ENCODE measurements at regions not wholly inside any gene's neighbourhood (a gene's known extent, or its start where the extent isn't known, plus 50 kb on each side); places are given as distances from the start of the nearest gene placed in this dataset.
"Not testable (repeated sequence)": the region's sequence is repeated elsewhere in the genome, so short reads cannot be mapped to it uniquely, and the experiment has no call there.

DNA sequence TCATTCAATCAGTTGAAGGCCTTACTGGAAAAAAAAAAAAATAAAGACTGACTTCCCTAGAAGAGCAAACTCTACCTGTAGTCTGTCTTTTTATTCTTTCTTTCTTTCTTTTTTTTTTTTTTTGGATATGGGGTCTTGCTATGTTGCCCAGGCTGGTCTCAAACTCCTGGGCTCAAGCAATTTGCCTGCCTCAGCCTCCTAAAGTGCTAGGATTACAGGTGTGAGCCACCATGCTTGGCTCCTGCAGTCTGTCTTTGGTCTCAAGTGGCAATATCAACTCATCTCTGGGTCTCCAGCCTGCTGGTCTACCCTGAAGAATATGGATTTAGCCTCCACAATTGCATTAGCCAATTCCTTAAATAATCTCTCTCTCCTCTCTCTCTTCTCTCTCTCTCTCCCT, 167.7 kb upstream of the P2RY1 start:
- no peak for DNase-seq (ENCODE audit: low spot score)

DNA sequence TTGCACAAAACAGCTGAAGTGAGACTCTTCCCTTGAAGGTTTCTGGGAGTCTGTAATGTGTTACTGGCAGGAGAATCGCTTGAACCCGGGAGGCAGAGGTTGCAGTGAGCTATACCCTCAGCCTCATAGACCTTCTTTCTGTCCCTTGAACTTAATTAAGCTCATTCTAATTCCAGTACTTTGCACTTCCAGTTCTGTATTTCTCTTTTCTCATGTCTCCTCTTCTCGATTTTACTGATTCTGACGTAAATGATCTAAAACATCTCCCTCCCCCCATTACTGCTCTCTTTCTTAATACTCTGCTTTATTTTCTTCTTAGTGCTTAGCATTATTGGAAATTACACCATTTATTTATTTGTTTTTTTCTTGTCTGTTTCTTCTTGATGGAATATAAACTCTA, 165.4 kb upstream of the P2RY1 start:
- no peak for DNase-seq (ENCODE audit: low spot score)

DNA sequence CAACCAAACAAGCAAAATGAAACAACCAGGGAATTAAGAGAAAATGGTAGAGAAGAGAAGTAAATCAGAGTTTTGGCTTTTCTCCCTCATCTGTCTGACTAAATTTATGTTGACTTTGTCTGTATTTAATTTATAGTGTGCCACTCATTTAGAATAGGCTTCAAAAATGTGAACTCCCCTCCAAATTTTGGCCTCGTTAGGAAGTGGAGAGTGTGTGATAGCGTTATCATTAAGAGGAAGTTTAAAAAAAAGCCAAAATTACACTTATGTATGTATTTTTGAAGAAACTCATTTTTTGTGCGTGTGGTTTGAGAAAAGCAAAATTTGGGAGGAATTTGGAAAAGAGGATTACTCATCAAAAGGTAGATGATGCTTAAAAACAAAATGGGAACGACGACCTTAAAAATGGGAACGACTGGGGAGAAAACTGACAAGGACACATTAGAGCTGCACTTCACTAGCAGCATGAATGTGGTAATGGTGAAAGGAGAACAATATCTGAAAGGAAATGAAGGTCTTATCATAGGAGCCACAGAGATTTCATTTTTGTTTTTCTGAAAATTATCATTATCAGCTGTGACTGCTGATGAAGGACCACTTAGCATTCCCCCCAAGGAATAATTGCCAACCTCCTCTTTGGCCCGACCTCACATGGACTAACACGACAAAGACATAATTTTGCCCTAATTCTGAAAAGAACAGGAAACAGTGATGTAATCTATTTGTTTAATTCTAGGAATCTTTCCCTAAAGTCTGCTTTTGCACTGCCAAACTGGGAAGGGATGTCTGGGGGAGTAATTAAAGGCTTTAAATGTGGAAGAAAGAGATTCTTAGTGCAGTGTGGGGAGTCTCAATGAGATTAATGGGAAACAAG, 163.2 kb upstream of the P2RY1 start:
- no peak for DNase-seq (ENCODE audit: low spot score)

DNA sequence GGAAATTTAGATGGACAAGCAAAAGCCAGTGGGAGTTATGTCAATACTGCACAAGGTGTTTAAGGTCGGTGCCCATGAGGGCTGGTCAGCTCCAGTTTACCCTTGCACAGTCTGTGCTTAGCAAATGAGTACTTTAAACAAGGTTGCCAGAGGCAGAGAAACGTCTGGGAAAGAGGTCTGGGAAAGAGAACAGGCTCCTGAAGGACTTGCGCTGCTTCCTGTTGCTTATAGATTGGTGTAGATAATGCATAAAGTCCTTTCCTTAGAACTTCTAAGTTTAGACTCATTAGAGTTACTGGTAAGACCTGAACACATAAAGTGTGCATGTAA, 162.6 kb upstream of the P2RY1 start:
- DNase-seq (ENCODE audit: low spot score) = no peak

DNA sequence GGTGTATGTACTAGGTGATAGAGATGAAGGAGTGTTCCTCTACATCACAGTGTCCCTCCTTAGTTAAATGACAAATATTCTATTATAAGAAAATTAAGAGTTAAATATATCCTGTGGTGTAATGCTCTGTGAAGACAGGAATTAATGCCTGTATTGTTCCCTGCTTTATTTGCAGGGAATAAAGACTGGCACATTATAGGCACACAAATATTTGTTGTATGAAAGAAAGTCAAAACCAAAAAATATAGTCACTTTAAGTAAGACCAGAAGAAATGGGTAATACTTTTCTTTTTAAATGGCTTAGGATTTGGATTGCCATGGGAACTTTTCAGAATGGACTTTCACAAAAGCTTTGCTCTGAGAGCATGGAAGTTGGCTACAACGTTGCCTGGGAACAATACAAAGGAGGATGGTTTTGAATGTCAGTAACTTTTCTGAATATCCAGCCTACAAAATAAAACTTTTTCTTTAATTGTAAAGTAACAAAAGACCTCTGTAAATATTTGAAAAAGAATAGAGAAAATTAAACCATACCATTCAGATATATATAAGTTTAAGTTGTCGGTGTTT, 158.0 kb upstream of the P2RY1 start:
- no peak for DNase-seq (ENCODE audit: low spot score)

DNA sequence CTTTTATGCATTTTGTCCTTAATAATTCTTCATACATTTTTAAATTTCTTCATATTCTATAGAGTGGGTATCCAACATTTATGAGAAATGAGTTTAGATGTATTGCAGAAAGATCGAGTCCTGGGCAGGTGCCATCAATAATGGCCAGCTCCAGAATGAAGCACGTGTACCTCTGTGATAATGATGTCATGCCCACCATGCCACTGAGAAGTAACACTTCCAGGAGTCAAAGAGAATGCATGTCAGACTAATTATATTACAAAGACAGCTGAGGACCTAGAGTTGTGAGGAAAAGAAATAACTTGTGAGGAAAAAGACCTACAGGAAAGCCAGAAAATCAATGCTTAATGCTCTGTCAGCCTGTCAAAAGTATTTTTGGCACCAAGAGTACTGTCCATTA, 157.4 kb upstream of the P2RY1 start:
- DNase-seq (ENCODE audit: low spot score) = no peak

DNA sequence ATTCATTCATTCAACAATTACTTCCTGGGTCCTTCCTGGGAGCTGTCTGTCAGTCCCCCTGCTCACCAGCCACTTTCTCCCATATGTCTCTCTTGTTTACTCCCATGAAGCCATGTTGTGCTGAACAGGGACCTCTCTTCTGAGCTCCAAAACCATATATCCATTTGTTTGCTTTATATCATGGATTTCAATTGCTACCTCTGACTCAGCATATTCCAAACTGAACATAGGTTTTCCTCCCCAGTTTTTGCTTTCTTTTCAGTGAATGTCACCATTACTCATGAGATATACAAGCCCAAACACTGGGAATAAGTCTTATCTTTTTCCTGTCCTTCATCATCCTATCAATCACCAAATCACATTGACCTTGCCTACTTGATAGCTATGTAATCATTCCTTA, 152.5 kb upstream of the P2RY1 start:
- DNase-seq (ENCODE audit: low spot score) = no peak

DNA sequence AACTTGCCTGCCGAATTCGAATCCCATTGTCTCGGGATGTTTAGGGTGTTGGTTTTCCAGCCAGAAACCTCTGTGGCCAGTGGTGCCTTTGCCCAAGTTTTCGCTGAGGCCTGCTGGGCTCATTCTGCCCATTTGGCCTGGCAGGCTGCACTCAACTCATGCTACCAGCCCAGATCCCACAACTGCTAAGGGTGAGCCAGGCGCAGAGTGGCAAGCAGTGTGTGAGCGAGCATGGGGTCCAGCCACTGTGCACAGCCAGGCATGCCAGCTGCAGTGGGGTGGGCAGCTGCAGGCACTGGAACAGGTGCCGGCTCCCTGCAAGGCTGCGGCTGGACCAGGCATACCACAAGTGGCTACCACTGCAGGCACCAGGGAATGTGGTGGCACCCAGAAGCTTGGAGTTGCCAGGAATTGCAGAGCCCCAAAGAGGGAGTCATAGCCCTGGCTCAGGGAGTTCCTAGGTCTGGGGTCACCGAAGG, 151.4 kb upstream of the P2RY1 start:
- no peak for DNase-seq (ENCODE audit: low spot score)

DNA sequence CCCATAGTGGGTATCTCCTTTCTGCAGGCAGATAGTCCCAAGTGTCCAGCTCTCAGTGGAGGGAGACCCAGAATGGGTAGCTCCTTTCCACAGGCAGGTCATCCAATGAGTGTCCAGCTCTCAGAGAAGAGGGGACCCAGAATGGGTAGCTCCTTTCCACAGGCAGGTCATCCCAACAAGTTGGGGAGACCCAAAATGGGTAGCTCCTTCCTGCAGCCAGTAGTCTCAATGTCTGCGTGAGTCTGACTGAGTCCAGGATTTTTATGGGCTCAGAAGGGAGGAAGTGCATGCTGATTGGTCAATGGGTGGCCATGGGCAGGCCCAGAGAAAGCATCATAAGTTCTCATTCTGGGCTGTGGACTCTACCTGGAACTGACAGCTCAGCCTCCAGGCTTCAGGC, 150.7 kb upstream of the P2RY1 start:
- DNase-seq (ENCODE audit: low spot score) = no peak

DNA sequence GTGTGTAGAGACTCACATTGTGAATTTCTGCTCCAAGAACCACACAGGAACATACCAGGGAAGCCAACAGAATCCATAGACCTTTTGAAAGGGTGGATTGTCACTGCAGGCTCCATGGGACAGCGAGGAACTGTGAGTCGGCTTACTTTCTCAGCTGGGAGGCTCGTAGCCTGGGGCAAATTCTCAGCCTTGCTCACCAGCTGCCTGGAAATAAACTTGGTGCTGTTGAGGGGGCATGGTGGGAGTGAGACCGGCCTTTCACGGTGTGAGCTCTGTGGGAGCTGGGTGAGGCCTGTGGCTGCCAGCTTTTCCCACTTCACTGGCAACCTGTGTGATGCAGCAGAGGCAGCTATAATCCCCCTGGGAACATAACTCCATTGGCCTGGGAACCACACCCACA, 146.6 kb upstream of the P2RY1 start:
- DNase-seq (ENCODE audit: low spot score) = no peak

DNA sequence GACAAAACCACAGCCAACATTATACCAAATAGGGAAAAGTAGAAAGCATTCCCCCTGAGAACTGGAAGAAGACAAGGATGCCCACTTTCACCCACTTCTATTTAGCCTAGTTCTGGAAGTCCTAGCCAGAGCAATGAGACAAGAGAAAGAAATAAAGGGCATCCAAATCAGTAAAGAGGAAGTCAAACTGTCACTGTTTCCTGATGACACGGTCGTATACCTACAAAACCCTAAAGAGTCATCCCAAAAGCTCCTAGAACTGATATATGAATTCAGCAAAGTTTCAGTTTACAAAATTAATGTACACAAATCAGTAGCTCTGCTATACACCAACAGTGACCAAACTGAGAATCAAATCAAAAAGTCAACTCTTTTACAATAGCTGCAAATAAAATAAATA, 142.6 kb upstream of the P2RY1 start:
- DNase-seq (ENCODE audit: low spot score) = not testable (repeated sequence)

DNA sequence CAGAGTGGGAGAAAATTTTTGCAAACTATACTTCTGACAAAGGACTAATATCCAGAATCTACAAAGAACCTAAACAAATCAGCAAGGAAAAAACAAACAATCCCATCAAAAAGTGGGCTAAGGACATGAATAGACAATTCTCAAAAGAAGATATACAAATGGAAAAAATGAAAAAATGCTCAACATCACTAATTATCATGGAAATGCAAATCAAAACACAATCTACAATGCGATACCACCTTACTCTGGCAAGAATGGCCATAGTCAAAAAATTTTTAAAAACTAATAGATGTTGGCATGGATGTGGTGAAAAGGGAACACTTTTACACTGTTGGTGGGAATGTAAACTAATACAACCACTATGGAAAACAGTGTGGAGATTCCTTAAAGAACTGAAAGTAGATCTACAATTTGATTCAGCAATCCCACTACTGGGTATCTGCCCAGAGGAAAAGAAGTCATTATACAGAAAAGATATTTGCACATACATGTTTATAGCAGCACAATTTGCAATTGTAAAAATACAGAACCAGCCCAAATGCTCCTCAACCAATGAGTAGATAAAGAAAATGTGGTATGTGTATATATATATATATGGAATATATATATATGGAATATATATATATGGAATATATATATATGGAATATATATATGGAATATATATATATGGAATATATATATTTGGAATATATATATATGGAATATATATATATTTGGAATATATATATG, 141.2 kb upstream of the P2RY1 start:
- DNase-seq (ENCODE audit: low spot score) = not testable (repeated sequence)

DNA sequence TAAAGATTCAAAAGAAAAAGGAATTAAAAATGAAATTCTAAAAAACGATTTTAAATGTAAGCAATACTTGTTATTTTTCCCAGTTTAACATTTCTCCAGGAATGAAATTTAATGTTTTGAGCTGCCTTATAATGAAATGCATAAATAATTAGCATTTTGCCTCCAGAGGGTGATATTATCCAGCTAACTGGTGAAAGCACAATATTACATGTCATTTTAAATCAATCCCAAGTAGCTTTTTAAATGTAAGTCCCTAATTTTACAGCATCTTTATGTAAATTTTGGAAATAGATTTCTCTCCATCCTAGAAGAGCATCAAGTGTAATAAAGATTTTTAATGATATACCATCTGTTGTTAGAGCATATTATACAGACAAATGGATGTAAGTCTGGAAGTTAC, 139.1 kb upstream of the P2RY1 start:
- DNase-seq (ENCODE audit: low spot score) = no peak

DNA sequence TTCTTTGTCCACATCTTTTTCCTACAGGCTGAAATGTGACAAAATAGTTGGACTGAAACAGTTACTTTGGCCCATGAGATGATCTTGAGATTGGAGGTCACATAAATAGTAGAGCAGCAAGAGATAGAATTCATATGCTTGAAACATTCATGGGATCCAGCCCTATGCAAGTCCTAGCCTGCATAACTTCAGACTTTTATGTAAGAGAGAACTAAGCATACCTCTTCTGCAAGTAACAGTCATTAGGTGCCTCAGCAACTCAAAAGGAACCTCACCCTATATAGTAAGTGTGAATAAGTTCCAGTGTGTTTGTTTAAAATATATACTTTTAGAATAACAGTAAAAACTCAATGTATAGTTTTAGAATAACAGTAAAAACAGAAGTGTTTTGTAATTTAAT, 138.0 kb upstream of the P2RY1 start:
- no peak for DNase-seq (ENCODE audit: low spot score)

DNA sequence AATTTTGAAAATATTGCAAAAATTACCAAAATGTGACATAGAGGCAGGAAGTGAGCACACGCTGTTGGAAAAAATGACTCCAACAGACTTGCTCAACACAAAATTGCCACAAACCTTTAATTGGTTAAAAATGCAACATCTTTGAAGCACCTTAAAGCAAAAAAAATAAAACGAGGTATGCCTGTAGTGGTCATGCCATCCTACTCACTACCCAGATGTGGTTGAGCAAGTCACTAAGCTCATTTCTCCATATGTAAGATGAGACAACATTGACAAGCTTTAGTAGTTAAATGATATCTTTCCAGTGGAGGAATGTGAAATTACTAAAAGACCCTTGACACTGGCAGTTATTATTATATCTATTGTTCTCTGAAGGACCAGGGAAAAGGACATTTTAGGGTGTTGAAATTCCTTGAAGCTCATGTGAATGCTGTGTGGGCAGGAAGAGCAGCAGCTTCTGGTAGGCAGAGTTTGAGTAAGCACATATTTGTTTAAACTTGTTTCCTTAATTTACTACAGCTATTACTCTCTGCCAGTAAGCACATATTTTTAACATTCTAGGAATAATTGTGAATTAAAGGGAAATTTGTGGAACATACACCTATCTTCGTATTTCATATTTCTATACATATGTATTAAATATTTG, 131.6 kb upstream of the P2RY1 start:
- DNase-seq (ENCODE audit: low spot score) = no peak

DNA sequence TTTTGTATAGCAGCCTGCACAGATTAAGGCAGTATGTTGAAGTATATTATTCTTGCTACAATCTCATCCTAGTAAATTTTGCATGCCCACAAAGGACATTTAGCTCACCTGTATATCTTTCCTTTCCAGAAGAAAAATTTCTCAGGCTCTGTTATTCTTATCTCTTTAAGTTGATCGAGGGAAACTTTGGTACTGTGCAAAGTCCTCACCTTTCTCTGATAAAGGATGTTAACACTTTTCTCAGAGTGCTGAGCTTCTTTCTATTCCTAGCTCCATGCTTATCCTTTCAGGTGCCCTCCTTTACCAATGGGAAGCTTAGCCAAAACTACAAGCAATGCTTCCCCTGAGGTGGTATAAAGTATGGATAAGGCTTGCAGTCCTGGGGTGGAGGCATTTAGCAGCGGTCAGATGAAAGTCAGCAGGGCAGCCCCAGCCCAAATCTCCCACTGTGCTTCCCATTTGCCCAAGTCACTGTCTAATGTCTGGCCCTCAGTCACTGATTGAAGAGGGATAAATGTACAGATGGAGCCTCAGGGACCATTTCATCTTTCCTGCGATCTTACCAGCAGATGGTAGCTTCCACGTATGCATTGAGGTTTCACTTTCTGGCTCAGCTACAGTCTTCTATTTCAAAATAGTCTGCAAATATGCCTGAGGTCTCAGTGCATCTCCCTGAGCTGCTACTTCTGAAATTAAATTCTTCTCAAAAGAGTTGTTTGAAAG, 127.8 kb upstream of the P2RY1 start:
- no peak for DNase-seq (ENCODE audit: low spot score)

DNA sequence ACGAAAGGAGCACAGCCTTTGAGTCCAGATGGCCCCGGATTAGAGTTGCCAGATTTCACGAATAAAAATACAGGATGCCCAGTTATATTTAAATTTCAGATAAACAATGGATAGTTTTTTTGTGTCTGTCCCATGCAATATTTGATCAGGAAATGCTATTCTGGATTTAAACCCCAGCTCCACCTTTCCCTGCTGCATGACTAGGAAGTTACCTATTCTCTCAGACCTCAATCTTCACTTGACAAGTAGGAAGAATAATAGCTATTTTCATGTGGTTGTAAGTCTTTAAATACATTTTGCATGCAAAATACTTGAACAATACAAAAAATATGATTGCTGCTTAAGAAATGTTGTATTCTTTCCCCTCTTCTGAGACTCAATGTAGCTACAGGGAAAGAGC, 125.3 kb upstream of the P2RY1 start:
- DNase-seq (ENCODE audit: low spot score) = no peak

DNA sequence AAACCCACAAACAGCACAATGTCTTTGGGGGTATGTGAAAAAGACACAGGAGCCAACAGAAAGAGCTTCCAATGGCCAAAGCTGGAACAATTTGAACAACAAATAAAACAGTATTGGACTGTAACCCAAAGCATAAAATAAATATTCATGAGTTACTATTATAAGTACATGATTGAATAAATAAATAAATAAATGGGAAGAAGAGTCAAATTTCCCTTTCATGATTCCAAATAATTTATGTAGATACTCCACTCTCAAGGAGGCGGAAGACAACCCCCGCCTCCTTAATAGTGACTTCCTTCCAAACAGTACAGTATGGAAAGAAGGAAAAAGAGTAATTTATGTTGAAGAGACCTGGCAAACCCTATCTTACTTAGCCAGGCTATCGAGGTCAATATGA, 124.4 kb upstream of the P2RY1 start:
- no peak for DNase-seq (ENCODE audit: low spot score)

DNA sequence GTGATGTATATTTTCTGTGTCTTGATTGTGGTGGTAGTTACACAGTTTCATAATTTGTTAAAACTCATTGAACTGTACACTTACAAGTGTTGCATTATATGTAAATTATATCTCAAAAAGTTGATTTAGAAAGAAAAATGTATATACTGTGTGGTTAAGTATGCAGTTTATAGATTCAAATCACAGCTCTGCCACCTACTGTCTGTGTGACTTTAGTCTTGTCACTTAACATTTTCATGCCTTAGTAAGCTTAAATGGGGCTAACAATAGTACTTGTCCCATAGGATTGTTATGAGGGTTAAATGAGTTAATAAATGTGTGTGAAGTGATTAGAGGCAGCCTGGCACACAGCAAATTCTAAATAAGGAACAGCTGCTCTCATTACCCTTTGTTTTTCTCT, 120.9 kb upstream of the P2RY1 start:
- no peak for DNase-seq (ENCODE audit: low spot score)

DNA sequence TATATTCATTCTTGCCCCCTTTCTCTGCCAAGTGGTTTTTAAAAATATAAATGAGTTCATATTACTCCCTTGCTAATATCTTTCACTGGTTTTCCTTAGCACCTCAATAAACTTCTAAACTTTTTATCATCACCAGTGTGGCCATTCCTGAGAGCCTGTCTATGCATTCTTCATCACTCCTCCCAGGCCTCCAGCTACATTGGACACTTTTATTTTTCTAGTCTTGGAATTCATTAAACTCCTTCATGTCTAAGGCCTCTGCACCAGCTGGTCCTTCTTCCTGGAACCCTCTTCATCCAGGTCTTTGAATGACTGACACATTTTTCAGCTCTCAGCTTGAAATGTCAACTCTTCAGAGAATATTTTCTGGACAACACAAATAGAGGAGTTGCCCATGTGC, 120.4 kb upstream of the P2RY1 start:
- DNase-seq (ENCODE audit: low spot score) = no peak

DNA sequence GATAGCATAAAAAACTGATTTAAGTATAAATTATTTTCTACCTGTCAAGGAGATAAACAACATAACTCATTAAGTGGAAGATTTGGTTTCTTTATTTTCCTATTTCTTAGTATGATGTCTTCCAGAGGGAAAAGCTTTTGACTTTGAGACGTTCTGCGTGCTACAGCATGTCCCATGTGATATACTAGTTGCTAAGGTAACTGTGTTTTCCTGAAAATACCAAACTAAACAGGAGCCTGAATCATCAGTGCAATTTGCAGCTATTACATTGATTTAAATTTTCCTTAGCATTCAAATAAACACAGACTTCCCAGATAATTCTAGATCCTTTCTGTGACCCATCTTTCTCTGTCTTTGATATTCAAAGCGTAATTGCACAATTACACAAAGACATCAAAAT, 117.7 kb upstream of the P2RY1 start:
- DNase-seq (ENCODE audit: low spot score) = no peak

DNA sequence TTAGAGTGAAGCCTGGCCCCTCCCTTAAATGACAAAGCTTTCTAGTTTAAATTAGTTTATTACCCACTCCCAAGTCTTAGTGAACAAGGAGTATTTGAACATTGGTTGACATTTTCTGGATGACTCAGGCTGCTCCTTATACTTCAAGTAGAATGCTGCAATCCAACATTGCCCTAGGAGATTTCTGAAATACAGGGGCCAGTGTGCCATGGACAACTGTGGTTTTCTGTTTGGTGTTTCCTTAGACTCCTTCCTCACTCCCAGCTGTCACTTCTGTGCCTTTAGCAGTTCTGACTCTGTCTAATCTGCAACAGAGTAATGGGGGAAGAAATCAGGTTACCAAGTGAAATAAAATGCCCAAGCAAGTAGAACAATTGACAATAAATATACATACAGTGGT, 116.1 kb upstream of the P2RY1 start:
- DNase-seq (ENCODE audit: low spot score) = no peak
